ENCODE measurements at regions not wholly inside any gene's neighbourhood (a gene's known extent, or its start where the extent isn't known, plus 50 kb on each side); places are given as distances from the start of the nearest gene placed in this dataset.

DNA sequence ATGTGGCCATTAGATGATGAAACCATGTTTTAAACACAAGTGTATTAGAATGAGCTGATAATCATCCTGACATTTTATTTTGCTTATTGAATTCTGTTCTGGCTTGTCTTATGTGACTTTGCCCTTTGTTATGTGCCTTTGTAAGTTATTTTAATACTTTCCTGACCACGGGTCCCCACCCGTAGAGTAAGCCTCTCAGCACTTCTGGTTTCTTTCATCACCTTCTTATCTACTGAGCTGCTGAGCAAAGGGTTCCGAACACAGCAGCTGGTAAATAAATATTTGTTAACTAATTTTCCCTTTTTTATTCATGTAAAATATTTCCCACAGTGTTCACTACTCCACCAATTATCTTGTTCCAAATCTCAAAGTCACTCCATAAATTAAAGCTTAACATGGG is 1115.3 kb downstream of the SORCS3 start:
- H3K23ac ChIP-seq (ENCODE audit: low read depth, low read length): no peak overlapping the region
- DNase-seq (no peak), ATAC-seq (ENCODE audit: low read depth) (no peak)
- no peak for TF ChIP-seq SMC3 (IDR thresholded peaks at IDR 0.05; ENCODE audit: low read depth, low read length)
- TF ChIP-seq, protein P1, sequence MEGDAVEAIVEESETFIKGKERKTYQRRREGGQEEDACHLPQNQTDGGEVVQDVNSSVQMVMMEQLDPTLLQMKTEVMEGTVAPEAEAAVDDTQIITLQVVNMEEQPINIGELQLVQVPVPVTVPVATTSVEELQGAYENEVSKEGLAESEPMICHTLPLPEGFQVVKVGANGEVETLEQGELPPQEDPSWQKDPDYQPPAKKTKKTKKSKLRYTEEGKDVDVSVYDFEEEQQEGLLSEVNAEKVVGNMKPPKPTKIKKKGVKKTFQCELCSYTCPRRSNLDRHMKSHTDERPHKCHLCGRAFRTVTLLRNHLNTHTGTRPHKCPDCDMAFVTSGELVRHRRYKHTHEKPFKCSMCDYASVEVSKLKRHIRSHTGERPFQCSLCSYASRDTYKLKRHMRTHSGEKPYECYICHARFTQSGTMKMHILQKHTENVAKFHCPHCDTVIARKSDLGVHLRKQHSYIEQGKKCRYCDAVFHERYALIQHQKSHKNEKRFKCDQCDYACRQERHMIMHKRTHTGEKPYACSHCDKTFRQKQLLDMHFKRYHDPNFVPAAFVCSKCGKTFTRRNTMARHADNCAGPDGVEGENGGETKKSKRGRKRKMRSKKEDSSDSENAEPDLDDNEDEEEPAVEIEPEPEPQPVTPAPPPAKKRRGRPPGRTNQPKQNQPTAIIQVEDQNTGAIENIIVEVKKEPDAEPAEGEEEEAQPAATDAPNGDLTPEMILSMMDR (conservative IDR thresholded peaks at IDR 0.05; ENCODE audit: low read depth, low read length): no peak
- TF ChIP-seq MAFK (IDR thresholded peaks at IDR 0.05; ENCODE audit: low read depth, low read length): no peak
- TF ChIP-seq, protein P2, sequence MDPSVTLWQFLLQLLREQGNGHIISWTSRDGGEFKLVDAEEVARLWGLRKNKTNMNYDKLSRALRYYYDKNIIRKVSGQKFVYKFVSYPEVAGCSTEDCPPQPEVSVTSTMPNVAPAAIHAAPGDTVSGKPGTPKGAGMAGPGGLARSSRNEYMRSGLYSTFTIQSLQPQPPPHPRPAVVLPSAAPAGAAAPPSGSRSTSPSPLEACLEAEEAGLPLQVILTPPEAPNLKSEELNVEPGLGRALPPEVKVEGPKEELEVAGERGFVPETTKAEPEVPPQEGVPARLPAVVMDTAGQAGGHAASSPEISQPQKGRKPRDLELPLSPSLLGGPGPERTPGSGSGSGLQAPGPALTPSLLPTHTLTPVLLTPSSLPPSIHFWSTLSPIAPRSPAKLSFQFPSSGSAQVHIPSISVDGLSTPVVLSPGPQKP (IDR thresholded peaks at IDR 0.05; ENCODE audit: borderline replicate concordance, low read depth, low read length): no peak
- no peak for TF ChIP-seq NFE2L2 (IDR thresholded peaks at IDR 0.05; ENCODE audit: low read depth, low read length)
- TF ChIP-seq RFX5 (IDR thresholded peaks at IDR 0.05; ENCODE audit: low read depth, low read length): no peak
- TF ChIP-seq BHLHE40 (IDR thresholded peaks at IDR 0.05; ENCODE audit: low read depth, low read length): no peak
- TF ChIP-seq RCOR1 (IDR thresholded peaks at IDR 0.05; ENCODE audit: insufficient replicate concordance, low read length): no peak
- TF ChIP-seq MXI1 (IDR thresholded peaks at IDR 0.05; ENCODE audit: borderline replicate concordance, low read depth, low read length): no peak
- TF ChIP-seq FOS (IDR thresholded peaks at IDR 0.05; ENCODE audit: low read depth, low read length): no peak
- TF ChIP-seq, protein P3, sequence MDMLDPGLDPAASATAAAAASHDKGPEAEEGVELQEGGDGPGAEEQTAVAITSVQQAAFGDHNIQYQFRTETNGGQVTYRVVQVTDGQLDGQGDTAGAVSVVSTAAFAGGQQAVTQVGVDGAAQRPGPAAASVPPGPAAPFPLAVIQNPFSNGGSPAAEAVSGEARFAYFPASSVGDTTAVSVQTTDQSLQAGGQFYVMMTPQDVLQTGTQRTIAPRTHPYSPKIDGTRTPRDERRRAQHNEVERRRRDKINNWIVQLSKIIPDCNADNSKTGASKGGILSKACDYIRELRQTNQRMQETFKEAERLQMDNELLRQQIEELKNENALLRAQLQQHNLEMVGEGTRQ (IDR thresholded peaks at IDR 0.05; ENCODE audit: low read depth, low read length): no peak
- TF ChIP-seq CEBPB (IDR thresholded peaks at IDR 0.05; ENCODE audit: low read depth, low read length): no peak
- no peaks in the 10 kb centered on the region for H3K36me3 ChIP-seq (ENCODE audit: control insufficient read depth, insufficient read depth, low read length)
- no peak overlapping the region for H3K9ac ChIP-seq (ENCODE audit: low read depth, low read length)
- H3K14ac ChIP-seq (replicated peaks; ENCODE audit: low read depth, low read length): no peak overlapping the region
- H2BK120ac ChIP-seq (ENCODE audit: low read depth, low read length): no peak overlapping the region
- no peak overlapping the region for H4K91ac ChIP-seq (ENCODE audit: insufficient read depth, low read depth, low read length)
- CTCF ChIA-PET: no interaction called here
- BruUV-seq (replicated peaks): no TSS peak
- H3K9me3 ChIP-seq (ENCODE audit: control insufficient read depth, insufficient read depth, low read length): peaks cover 8% of the 10 kb centered on the region
- WGBS, 2 experiments (ENCODE audit: extremely low coverage in 2 of 2, insufficient read length in 1 of 2): no CpG with 5 or more reads among the region's 3 CpGs
- no peaks in the 10 kb centered on the region for H3K9me1 ChIP-seq (ENCODE audit: insufficient read depth, low read length)
- no peaks in the 10 kb centered on the region for H3K4me1 ChIP-seq (ENCODE audit: control insufficient read depth, insufficient read depth, low read length)
- no peak overlapping the region for H2BK5ac ChIP-seq (ENCODE audit: low read depth, low read length, poor library complexity, severe bottlenecking)
- H3K4me2 ChIP-seq (ENCODE audit: low read depth, low read length): no peak overlapping the region
- no peak overlapping the region for H2AK9ac ChIP-seq (replicated peaks; ENCODE audit: low read depth, low read length, poor library complexity)
- intact Hi-C loops (cut with micrococcal nuclease): no loop called here
- POLR2A ChIA-PET (ENCODE audit: unreplicated experiment): no interaction called here
- H3K4me3 ChIP-seq (ENCODE audit: insufficient read depth, low read depth, low read length): no peak overlapping the region
- no peaks in the 10 kb centered on the region for H3K27me3 ChIP-seq (ENCODE audit: control insufficient read depth, insufficient read depth, low read length)
- dilution Hi-C loops (cut with HindIII; ENCODE audit: low sequenced_read_pairs, unreplicated experiment): no loop called here
- H3K4ac ChIP-seq (ENCODE audit: low read depth, low read length): no peak overlapping the region
- H3K27ac ChIP-seq (ENCODE audit: insufficient read depth, low read length): no peak overlapping the region
- no peak overlapping the region for H2AK5ac ChIP-seq (ENCODE audit: low read depth, low read length)
- H3K56ac ChIP-seq (ENCODE audit: extremely low read depth, insufficient read depth, low read length): no peak overlapping the region
- H4K20me1 ChIP-seq (ENCODE audit: insufficient read depth, low read length): no peaks in the 10 kb centered on the region
- no peaks in the 10 kb centered on the region for H3K79me1 ChIP-seq (ENCODE audit: low read depth in 1 of 2, low read length in 2 of 2)
- no peak overlapping the region for H2AFZ ChIP-seq (replicated peaks; ENCODE audit: low read length, poor library complexity)
- H4K5ac ChIP-seq (ENCODE audit: low read depth, low read length): no peak overlapping the region
- H4K8ac ChIP-seq (ENCODE audit: low read depth in 2 of 2, low read length in 2 of 2): no peak overlapping the region
- H2BK15ac ChIP-seq (ENCODE audit: low read depth, low read length): no peak overlapping the region
- in situ Hi-C loops (cut with MboI; ENCODE audit: low sequenced_read_pairs): no loop called here
- H2BK20ac ChIP-seq (ENCODE audit: low read depth, low read length): no peak overlapping the region
- H3K18ac ChIP-seq (ENCODE audit: low read depth, low read length): no peak overlapping the region
